Stimulated activated CD4-positive, alpha-beta T cell treated with anti-CD3 and anti-CD28 coated beads, TNF-alpha, amount 100 ng/mL, for 24 hours (primary cell): ENCODE measurements at regions not wholly inside any gene's neighbourhood (a gene's known extent, or its start where the extent isn't known, plus 50 kb on each side); places are given as distances from the start of the nearest gene placed in this dataset.
"Not testable (repeated sequence)": the region's sequence is repeated elsewhere in the genome, so short reads cannot be mapped to it uniquely, and the experiment has no call there.

Source experiments
- DNase-seq, 3 experiments: peaks; one replicate each; pipeline ENCODE4 v3.0.0-alpha.2; 2020; ENCODE audit warnings: low read depth in 3 of 3

GRCh38 chrX:39791691-39792090, 306.1 kb downstream of the BCOR start:
- DNase-seq: no peak

GRCh38 chrX:39795605-39796004, 302.2 kb downstream of the BCOR start:
- no peak for DNase-seq

GRCh38 chrX:39796856-39797255, 300.9 kb downstream of the BCOR start:
- DNase-seq: no peak

- not testable (repeated sequence) for DNase-seq
Measured at GRCh38 chrX:39798488-39798887, 299.3 kb downstream of the BCOR start.

- no peak for DNase-seq
Measured at GRCh38 chrX:39802354-39802753, 295.4 kb downstream of the BCOR start.

GRCh38 chrX:39802908-39803307, 294.9 kb downstream of the BCOR start:
- DNase-seq: no peak

- DNase-seq: no peak
Measured at GRCh38 chrX:39805022-39805421, 292.7 kb downstream of the BCOR start.

- no peak for DNase-seq
Measured at GRCh38 chrX:39805825-39806224, 291.9 kb downstream of the BCOR start.

GRCh38 chrX:39808471-39808917, 289.3 kb downstream of the BCOR start:
- no peak for DNase-seq

GRCh38 chrX:39809331-39809730, 288.4 kb downstream of the BCOR start:
- no peak for DNase-seq

GRCh38 chrX:39810901-39811300, 286.9 kb downstream of the BCOR start:
- no peak for DNase-seq

- DNase-seq: no peak
Measured at GRCh38 chrX:39811376-39811775, 286.4 kb downstream of the BCOR start.

- no peak for DNase-seq
Measured at GRCh38 chrX:39813631-39814277, 284.0 kb downstream of the BCOR start.

GRCh38 chrX:39814391-39814790, 283.4 kb downstream of the BCOR start:
- no peak for DNase-seq

- DNase-seq: no peak
Measured at GRCh38 chrX:39815631-39816030, 282.1 kb downstream of the BCOR start.

- no peak for DNase-seq
Measured at GRCh38 chrX:39816871-39817731, 280.7 kb downstream of the BCOR start.

- DNase-seq: no peak
Measured at GRCh38 chrX:39817754-39818470, 279.8 kb downstream of the BCOR start.

- no peak for DNase-seq
Measured at GRCh38 chrX:39818750-39819149, 279.0 kb downstream of the BCOR start.

GRCh38 chrX:39819921-39820849, 277.6 kb downstream of the BCOR start:
- no peak for DNase-seq

GRCh38 chrX:39820938-39821708, 276.6 kb downstream of the BCOR start:
- no peak for DNase-seq

GRCh38 chrX:39821709-39822095, 276.1 kb downstream of the BCOR start:
- no peak for DNase-seq
